OCI-LY7 (cell line): ENCODE measurements at regions not wholly inside any gene's neighbourhood (a gene's known extent, or its start where the extent isn't known, plus 50 kb on each side); places are given as distances from the start of the nearest gene placed in this dataset.

ENCODE experiments used
- EZH2phosphoT487 ChIP-seq: fragments of 200-600 bp; sonication (generic); IDR thresholded peaks from 2 replicates; pipeline ENCODE4 v1.6.1; 2018; ENCODE audit warnings: low read depth, borderline replicate concordance, mild to moderate bottlenecking, mixed run types, antibody characterized with exemption, low read length, moderate library complexity, mixed read lengths
- TF ChIP-seq, protein P1 (sequence below): fragments of 200-600 bp; sonication (generic); conservative IDR thresholded peaks from 2 replicates; pipeline ENCODE4 v1.5.1; 2014; ENCODE audit warnings: mild to moderate bottlenecking, antibody characterized with exemption, low read length, moderate library complexity, mixed read lengths

DNA sequence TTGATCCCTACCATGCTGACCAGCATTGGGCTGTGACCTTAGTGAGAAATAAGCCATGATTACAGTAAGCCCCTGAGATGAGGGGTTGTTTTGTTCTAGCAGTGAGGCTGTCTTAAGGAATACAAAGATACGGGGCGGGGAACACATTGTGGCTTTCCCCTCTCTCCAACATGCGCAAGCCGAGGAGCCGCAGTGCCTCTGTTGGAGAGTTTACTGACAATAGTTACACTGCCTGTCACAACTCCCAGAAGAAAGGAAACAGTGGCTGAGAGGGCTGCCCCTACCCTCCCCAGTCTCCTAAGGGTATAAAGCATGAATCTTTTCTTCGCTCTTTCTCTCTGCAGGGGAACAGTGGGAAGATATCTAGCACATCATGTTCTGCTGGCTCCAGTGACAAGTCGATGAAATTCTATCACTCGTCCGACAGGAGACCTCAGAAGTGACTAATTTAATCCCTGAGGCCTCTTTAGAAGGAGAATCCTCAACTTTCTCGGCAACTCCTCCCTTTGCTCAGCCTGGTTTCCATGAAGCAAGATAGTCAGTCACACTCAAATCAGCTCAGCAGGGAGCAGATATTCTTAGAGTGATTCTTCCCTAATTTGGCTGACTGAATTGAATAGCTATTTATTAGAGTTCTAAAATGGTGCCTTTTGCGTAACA is 409.0 kb upstream of the PROK2 start:
- TF ChIP-seq, protein P1, sequence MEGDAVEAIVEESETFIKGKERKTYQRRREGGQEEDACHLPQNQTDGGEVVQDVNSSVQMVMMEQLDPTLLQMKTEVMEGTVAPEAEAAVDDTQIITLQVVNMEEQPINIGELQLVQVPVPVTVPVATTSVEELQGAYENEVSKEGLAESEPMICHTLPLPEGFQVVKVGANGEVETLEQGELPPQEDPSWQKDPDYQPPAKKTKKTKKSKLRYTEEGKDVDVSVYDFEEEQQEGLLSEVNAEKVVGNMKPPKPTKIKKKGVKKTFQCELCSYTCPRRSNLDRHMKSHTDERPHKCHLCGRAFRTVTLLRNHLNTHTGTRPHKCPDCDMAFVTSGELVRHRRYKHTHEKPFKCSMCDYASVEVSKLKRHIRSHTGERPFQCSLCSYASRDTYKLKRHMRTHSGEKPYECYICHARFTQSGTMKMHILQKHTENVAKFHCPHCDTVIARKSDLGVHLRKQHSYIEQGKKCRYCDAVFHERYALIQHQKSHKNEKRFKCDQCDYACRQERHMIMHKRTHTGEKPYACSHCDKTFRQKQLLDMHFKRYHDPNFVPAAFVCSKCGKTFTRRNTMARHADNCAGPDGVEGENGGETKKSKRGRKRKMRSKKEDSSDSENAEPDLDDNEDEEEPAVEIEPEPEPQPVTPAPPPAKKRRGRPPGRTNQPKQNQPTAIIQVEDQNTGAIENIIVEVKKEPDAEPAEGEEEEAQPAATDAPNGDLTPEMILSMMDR, result no peak
- TF ChIP-seq EZH2phosphoT487, result no peak
